OCI-LY7 (cell line): ENCODE measurements at regions not wholly inside any gene's neighbourhood (a gene's known extent, or its start where the extent isn't known, plus 50 kb on each side); places are given as distances from the start of the nearest gene placed in this dataset.

Source experiments
- CTCF ChIP-seq: fragments of 200-600 bp; sonication (generic); conservative IDR thresholded peaks from 2 replicates; pipeline ENCODE4 v1.5.1; 2014; ENCODE audit warnings: mild to moderate bottlenecking, antibody characterized with exemption, low read length, moderate library complexity, mixed read lengths
- EZH2phosphoT487 ChIP-seq: fragments of 200-600 bp; sonication (generic); IDR thresholded peaks from 2 replicates; pipeline ENCODE4 v1.6.1; 2018; ENCODE audit warnings: low read depth, borderline replicate concordance, mild to moderate bottlenecking, mixed run types, antibody characterized with exemption, low read length, moderate library complexity, mixed read lengths

GRCh38 chr12:25311506-25311905 is 60.8 kb upstream of the KRAS start:
- TF ChIP-seq CTCF (no peak), EZH2phosphoT487 (no peak)
